ENCODE measurements at regions not wholly inside any gene's neighbourhood (a gene's known extent, or its start where the extent isn't known, plus 50 kb on each side); places are given as distances from the start of the nearest gene placed in this dataset.
"Not testable (repeated sequence)": the region's sequence is repeated elsewhere in the genome, so short reads cannot be mapped to it uniquely, and the experiment has no call there.

DNA sequence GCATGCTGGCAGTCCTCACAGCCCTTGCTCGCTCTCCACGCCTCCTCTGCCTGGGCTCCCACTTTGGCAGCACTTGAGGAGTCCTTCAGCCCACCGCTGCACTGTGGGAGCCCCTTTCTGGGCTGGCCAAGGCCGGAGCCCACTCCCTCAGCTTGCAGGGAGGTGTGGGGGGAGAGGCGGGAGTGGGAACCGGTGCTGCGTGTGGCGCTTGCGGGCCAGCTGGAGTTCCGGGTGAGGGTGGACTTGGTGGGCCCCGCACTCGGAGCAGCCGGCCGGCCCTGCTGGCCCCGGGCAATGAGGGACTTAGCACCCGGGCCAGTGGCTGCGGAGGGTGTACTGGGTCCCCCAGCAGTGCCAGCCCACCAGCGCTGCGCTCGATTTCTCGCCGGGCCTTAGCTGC lies 273.9 kb downstream of the ADGRD1 start:
- not testable (repeated sequence) for H2AFZ ChIP-seq (ENCODE audit: low read depth, low read length); H3K4me3 ChIP-seq (ENCODE audit: low read length); H3K9me3 ChIP-seq (ENCODE audit: low read length); H3K36me3 ChIP-seq (ENCODE audit: insufficient read depth, low read length); H3K27me3 ChIP-seq (ENCODE audit: insufficient read depth, low read length)
- peaks cover 13% of the 10 kb centered on the region for H3K4me1 ChIP-seq (ENCODE audit: insufficient read depth, low read length)

- H3K4me3 ChIP-seq (ENCODE audit: low read length); H3K27me3 ChIP-seq (ENCODE audit: insufficient read depth, low read length); H3K36me3 ChIP-seq (ENCODE audit: insufficient read depth, low read length); H2AFZ ChIP-seq (ENCODE audit: low read depth, low read length); H3K9me3 ChIP-seq (ENCODE audit: low read length): not testable (repeated sequence)
- peaks cover 12% of the 10 kb centered on the region for H3K4me1 ChIP-seq (ENCODE audit: insufficient read depth, low read length)
These were observed 275.3 kb downstream of the ADGRD1 start for GRCh38 chr12:131229079-131229425.

GRCh38 chr12:131229426-131230339 lies 276.0 kb downstream of the ADGRD1 start:
- Histone ChIP-seq H3K27me3 (ENCODE audit: insufficient read depth, low read length) (no peaks in the 10 kb centered on the region), H3K9me3 (ENCODE audit: low read length) (no peaks in the 10 kb centered on the region), H3K4me3 (ENCODE audit: low read length) (no peak overlapping the region), H2AFZ (ENCODE audit: low read depth, low read length) (peak overlapping the region; percentile 17), H3K4me1 (ENCODE audit: insufficient read depth, low read length) (peaks cover 12% of the 10 kb centered on the region), H3K36me3 (ENCODE audit: insufficient read depth, low read length) (no peaks in the 10 kb centered on the region)

GRCh38 chr12:131230340-131231031 lies 276.8 kb downstream of the ADGRD1 start:
- H2AFZ ChIP-seq (ENCODE audit: low read depth, low read length): peak overlapping the region; percentile 17
- H3K36me3 ChIP-seq (ENCODE audit: insufficient read depth, low read length): no peaks in the 10 kb centered on the region
- H3K9me3 ChIP-seq (ENCODE audit: low read length): no peaks in the 10 kb centered on the region
- H3K4me1 ChIP-seq (ENCODE audit: insufficient read depth, low read length): peaks cover 12% of the 10 kb centered on the region
- H3K4me3 ChIP-seq (ENCODE audit: low read length): no peak overlapping the region
- no peaks in the 10 kb centered on the region for H3K27me3 ChIP-seq (ENCODE audit: insufficient read depth, low read length)

DNA sequence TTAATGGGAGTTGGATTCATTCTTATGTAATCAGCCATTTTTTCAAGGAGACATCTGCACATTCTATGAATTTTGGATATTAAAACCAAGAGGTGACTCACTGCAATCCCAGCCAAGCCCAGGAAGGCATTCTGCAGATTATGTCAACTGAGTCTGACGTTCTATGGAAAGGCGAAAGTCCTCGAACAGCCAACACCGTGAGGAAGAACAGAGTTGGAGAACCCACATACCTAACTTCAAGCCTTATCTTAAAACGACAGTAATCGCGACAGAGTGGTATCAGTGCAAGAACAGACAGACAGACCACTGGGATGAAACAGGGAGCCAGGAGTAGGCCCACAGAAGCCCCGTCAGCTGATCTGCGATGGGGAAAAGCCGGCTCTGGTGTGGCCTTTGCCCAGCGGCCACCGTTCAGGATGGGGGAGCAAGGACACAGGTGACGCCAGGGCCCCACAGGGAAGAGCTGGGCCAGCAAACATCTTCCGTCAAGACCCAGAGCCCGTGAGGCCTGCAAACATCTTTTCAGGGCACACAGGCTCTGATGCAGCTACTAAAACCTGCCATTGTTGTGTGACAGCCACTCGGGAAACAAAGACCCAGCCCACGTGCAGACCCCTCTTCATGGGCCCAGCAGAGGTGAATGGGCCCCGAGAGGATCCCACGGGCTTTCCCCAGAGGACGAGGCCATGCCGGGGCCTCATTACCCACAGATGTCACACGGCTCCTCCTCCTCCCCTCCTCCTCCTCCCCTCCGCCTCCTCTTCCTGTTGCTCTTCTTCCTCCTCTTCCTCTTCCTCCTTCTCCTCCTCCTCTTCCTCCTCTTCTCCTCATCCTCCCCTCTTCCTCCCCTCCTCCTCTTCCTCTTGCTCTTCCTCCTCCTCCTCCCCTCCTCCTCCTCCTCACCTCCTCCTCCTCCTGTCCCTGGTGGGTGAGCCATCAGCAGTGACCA lies 277.6 kb downstream of the ADGRD1 start:
- H3K9me3 ChIP-seq (ENCODE audit: low read length): no peaks in the 10 kb centered on the region
- H3K4me3 ChIP-seq (ENCODE audit: low read length): no peak overlapping the region
- peaks cover 12% of the 10 kb centered on the region for H3K4me1 ChIP-seq (ENCODE audit: insufficient read depth, low read length)
- H3K36me3 ChIP-seq (ENCODE audit: insufficient read depth, low read length): no peaks in the 10 kb centered on the region
- H3K27me3 ChIP-seq (ENCODE audit: insufficient read depth, low read length): no peaks in the 10 kb centered on the region
- H2AFZ ChIP-seq (ENCODE audit: low read depth, low read length): no peak overlapping the region

DNA sequence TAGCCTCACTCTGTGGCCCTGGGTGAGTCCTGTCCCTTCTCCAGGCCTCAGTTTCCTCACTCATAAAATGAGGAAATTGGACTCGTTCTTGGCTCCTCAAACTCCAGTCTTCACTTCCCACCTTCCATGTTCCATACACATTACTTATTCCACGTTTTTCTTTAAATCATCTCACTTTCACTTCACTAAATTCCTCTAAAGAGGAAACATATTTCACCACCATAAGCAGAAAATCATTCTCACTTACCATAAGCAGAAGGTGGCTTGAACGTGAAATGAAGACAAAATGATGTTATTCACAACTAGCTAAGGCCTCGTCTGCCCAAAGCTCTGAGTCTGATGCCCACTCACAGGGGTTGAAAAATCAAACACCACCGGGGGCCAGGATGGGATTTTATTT lies 278.3 kb downstream of the ADGRD1 start:
- Histone ChIP-seq H3K36me3 (ENCODE audit: insufficient read depth, low read length) (no peaks in the 10 kb centered on the region), H2AFZ (ENCODE audit: low read depth, low read length) (no peak overlapping the region), H3K27me3 (ENCODE audit: insufficient read depth, low read length) (no peaks in the 10 kb centered on the region), H3K4me1 (ENCODE audit: insufficient read depth, low read length) (peaks cover 12% of the 10 kb centered on the region), H3K4me3 (ENCODE audit: low read length) (no peak overlapping the region), H3K9me3 (ENCODE audit: low read length) (no peaks in the 10 kb centered on the region)

- not testable (repeated sequence) for H3K36me3 ChIP-seq (ENCODE audit: insufficient read depth, low read length); H3K9me3 ChIP-seq (ENCODE audit: low read length); H3K27me3 ChIP-seq (ENCODE audit: insufficient read depth, low read length); H2AFZ ChIP-seq (ENCODE audit: low read depth, low read length); H3K4me3 ChIP-seq (ENCODE audit: low read length)
- peaks cover 12% of the 10 kb centered on the region for H3K4me1 ChIP-seq (ENCODE audit: insufficient read depth, low read length)
These were observed 279.2 kb downstream of the ADGRD1 start for GRCh38 chr12:131232872-131233271.

DNA sequence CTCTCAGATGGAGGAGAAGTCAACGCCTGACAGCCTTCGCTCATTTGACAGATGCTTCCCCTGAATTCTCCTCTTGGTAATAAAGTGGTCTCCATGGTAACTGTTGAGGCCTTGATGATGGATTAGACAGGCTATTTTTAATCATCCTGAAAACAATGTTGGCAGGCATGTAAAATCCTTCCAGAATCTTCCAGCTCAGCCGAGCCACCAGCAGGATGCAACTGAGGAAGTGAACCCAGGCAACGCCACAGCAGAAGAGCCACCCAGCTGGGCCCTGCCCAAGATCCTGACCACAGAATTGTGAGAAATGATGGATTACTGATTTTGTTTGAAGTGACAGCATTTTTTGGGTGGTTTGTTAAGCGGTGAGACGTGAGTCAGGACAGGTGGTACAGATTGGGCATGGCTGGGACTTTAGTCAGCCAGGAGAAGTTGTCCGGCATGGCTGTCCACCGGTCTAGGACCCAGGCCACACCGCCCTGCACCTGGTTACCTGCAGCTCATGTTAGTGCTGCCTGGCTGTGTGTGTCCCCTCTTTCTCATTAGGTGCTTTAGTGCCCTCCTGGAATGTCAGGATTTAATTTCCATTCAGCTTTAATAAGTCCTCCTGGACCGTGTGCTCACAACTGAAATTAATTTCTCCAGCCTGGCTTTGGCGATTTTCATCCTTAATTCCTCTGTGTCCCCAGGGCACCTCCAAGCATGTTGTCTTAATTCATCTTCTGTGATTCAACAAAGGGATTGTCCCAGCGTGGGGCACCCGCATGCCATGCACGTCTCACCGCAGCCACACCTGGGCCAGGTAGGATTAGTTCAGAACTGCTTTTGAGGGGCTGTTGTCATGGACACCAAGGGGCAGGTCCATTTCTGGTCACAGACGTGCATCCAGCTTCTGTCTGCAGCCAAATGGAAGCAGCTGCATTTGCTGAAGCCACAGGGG lies 280.4 kb downstream of the ADGRD1 start:
- H3K4me1 ChIP-seq (ENCODE audit: insufficient read depth, low read length): peaks cover 11% of the 10 kb centered on the region
- not testable (repeated sequence) for H3K9me3 ChIP-seq (ENCODE audit: low read length); H3K36me3 ChIP-seq (ENCODE audit: insufficient read depth, low read length); H3K4me3 ChIP-seq (ENCODE audit: low read length); H2AFZ ChIP-seq (ENCODE audit: low read depth, low read length); H3K27me3 ChIP-seq (ENCODE audit: insufficient read depth, low read length)

DNA sequence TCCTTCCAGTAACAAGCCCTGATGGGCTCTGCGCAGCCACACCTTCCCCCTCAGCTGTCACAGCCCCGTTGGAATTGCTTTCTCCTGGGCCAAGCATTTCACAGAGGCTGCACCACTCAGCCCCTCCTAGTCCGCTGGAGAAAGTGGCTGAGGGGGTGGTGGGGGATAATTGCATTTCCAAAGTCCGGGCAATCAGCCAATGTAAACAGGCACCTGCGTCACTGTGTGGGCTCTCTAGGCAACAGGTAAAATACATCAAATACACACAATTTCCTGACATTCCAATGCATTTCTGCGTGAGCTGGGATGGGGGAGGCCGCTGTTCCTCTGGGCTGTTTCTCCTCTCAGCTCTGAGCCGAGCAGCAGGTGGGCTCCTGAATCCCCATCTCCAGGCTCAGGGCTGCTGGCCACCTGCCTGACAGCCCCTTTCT lies 281.1 kb downstream of the ADGRD1 start:
- not testable (repeated sequence) for H3K4me1 ChIP-seq (ENCODE audit: insufficient read depth, low read length); H3K9me3 ChIP-seq (ENCODE audit: low read length); H2AFZ ChIP-seq (ENCODE audit: low read depth, low read length); H3K36me3 ChIP-seq (ENCODE audit: insufficient read depth, low read length); H3K4me3 ChIP-seq (ENCODE audit: low read length); H3K27me3 ChIP-seq (ENCODE audit: insufficient read depth, low read length)

- H3K4me1 ChIP-seq (ENCODE audit: insufficient read depth, low read length): peaks cover 2% of the 10 kb centered on the region
- H3K27me3 ChIP-seq (ENCODE audit: insufficient read depth, low read length): peaks cover 9% of the 10 kb centered on the region
- H3K9me3 ChIP-seq (ENCODE audit: low read length): no peaks in the 10 kb centered on the region
- no peak overlapping the region for H3K4me3 ChIP-seq (ENCODE audit: low read length)
- H2AFZ ChIP-seq (ENCODE audit: low read depth, low read length): no peak overlapping the region
- no peaks in the 10 kb centered on the region for H3K36me3 ChIP-seq (ENCODE audit: insufficient read depth, low read length)
These were observed 282.2 kb downstream of the ADGRD1 start for GRCh38 chr12:131235871-131236271.

DNA sequence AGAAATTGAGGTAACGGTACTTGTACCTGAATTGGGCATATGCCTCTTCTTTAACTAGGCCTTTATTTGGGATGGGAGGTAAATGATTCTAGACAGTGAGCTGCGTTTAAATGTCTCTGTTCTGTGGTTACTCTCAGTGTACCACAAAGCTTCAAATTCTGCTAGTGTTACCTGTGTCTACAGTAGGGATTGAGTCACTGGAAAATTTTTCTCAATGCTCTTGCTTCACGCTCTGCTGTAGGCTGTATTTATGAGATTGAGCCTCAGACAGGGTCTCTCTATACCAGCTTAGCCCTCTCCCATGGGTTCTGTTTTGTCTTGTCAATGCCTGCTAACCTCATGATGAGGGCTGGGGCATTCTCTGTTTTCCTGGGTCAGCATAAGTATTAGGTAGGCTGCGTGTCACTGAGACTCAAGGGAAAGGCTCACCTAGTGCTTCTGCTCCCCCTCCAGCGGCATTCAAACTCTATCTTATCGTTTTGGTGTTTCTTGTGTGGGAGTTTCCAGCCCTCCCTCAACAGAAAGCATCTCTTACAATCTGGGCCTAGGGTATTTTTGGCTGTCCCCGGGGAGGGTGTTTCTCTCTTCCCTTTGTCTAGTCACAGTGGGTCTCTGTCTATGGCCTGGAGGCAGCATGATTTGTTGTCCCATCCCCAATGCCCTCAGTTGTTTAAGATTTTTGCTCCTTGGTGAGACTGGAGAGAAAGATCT lies 285.8 kb downstream of the ADGRD1 start:
- H3K4me1 ChIP-seq (ENCODE audit: insufficient read depth, low read length): no peaks in the 10 kb centered on the region
- H3K4me3 ChIP-seq (ENCODE audit: low read length): no peak overlapping the region
- no peak overlapping the region for H2AFZ ChIP-seq (ENCODE audit: low read depth, low read length)
- peaks cover 2% of the 10 kb centered on the region for H3K9me3 ChIP-seq (ENCODE audit: low read length)
- no peaks in the 10 kb centered on the region for H3K36me3 ChIP-seq (ENCODE audit: insufficient read depth, low read length)
- peaks cover 11% of the 10 kb centered on the region for H3K27me3 ChIP-seq (ENCODE audit: insufficient read depth, low read length)

DNA sequence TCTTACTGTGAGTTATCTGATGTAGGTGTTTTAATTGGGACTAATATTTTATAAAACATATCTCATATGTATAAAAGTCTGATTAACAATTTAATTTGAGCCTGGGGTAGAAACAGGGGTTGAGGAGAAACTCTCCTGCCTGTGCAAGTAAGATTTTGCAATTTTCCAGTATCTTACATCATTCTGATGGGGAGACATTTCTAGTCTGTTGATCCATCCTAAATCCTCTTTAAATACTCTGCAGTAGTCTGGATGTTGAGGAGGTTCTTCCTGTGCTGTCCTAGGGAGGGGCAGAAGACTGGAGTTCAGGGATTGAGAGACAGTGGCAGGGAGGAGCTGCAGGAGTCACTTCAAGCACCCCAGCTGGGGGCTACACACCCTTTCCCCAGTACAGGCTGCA lies 287.8 kb downstream of the ADGRD1 start:
- Histone ChIP-seq H3K36me3 (ENCODE audit: insufficient read depth, low read length) (no peaks in the 10 kb centered on the region), H3K27me3 (ENCODE audit: insufficient read depth, low read length) (peaks cover 11% of the 10 kb centered on the region), H3K4me3 (ENCODE audit: low read length) (no peak overlapping the region), H3K4me1 (ENCODE audit: insufficient read depth, low read length) (no peaks in the 10 kb centered on the region), H3K9me3 (ENCODE audit: low read length) (peaks cover 2% of the 10 kb centered on the region), H2AFZ (ENCODE audit: low read depth, low read length) (no peak overlapping the region)

Data from neuron (in vitro differentiated cells).